ENCODE measurements at regions not wholly inside any gene's neighbourhood (a gene's known extent, or its start where the extent isn't known, plus 50 kb on each side); places are given as distances from the start of the nearest gene placed in this dataset.

DNA sequence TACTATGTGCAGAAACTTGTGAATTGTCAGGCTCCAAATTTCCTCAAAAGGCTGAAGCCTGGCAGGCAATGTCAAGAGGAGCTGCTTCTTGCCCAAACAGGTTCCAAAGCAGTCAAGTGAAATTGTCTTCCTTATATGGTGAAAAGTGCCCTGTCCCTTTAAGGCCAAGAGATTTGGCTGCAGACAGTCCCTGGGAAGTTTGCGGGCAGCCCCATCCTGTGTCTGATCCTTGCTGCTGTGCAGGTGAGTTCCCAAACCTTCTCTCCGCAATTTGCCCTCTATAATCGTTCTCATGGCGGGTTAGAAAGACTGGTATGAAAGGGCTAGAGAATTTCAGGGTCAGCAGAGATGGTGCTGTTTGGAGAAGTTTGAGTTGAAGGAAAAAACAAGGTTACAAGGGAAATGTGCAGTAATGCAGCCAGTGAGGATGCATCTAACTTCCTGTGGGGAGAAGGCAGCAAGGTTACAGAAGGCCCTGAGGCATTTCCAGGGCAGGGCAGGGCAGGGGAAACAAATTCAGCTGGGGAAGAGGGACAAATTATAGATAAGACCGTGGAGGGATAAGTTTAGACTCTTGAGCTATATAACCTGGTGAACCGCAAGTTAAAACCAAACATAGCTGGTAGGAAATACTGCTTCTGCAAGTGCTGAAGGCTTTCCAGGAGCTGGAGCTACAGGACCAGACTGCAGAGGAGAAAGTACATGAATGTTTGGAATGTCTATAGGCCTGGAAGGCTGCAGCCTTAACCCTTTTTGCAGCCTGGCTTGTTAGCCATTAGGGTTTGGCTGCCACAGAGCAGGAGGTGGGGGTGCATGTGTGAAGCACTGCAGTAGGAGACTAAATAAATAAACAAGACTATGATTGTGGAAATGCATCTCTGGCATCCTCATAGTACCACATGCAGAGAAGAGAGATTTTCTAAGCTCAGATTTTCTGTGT is 256.2 kb upstream of the IL12A start:
- no peaks in the 10 kb centered on the region for H3K27me3 ChIP-seq
- H3K9me3 ChIP-seq, result no peaks in the 10 kb centered on the region
- DNase-seq (no peak), ATAC-seq (peak; percentile 28 to 80 (median 40))
- WGBS (ENCODE audit: insufficient coverage, low coverage, low lambda C conversion rate, missing lambda C conversion rate), result 54% methylated on average over 6 of the region's 6 CpGs
- intact Hi-C loops (cut with DNase I), result no loop called here
- H3K27ac ChIP-seq, result no peak overlapping the region
- H3K4me1 ChIP-seq, result no peaks in the 10 kb centered on the region
- no peaks in the 10 kb centered on the region for H3K36me3 ChIP-seq
- TF ChIP-seq, protein P1, sequence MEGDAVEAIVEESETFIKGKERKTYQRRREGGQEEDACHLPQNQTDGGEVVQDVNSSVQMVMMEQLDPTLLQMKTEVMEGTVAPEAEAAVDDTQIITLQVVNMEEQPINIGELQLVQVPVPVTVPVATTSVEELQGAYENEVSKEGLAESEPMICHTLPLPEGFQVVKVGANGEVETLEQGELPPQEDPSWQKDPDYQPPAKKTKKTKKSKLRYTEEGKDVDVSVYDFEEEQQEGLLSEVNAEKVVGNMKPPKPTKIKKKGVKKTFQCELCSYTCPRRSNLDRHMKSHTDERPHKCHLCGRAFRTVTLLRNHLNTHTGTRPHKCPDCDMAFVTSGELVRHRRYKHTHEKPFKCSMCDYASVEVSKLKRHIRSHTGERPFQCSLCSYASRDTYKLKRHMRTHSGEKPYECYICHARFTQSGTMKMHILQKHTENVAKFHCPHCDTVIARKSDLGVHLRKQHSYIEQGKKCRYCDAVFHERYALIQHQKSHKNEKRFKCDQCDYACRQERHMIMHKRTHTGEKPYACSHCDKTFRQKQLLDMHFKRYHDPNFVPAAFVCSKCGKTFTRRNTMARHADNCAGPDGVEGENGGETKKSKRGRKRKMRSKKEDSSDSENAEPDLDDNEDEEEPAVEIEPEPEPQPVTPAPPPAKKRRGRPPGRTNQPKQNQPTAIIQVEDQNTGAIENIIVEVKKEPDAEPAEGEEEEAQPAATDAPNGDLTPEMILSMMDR (IDR thresholded peaks at IDR 0.05), result no peak
- no peak for TF ChIP-seq POLR2A (IDR thresholded peaks at IDR 0.05)
- no peak overlapping the region for H3K4me3 ChIP-seq

DNA sequence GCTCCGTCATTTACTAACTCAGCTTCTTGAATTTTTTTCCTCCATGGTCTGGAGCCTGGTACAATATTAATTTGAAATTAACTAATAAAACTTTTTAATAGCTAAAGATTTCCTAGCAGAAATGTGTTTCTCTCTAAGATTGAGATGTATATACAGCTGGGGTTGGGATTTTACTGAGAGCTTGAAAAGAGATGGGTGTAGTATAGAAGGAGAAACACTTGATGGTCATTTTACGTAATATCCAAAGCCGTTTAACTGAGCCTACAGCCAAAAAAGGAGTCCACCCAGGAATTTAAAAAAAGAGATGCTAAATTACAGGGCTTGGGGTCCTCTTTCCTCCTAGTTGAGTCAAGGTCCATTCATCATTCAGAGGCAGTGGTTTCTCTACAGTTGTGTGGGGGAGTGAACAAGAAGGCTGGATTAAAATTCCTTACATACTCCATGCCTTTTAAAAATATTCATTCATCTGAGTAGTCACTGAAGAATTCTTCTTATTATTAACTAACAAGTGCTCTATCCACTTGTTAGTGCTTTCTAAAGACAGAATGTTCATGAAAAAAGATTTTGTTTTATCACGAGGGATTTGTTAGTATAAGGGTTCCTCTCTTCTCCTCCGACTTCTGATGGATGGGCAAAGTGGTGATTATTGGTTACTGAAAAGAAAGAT is 255.3 kb upstream of the IL12A start:
- Histone ChIP-seq H3K4me1 (no peaks in the 10 kb centered on the region), H3K9me3 (no peaks in the 10 kb centered on the region), H3K36me3 (no peaks in the 10 kb centered on the region), H3K4me3 (no peak overlapping the region), H3K27ac (no peak overlapping the region), H3K27me3 (no peaks in the 10 kb centered on the region)
- intact Hi-C loops (cut with DNase I), result no loop called here
- ATAC-seq (no peak), DNase-seq (no peak)
- 79% methylated on average over 5 of the region's 5 CpGs for WGBS (ENCODE audit: insufficient coverage, low coverage, low lambda C conversion rate, missing lambda C conversion rate)
- TF ChIP-seq, protein P1 (IDR thresholded peaks at IDR 0.05), result no peak
- TF ChIP-seq POLR2A (IDR thresholded peaks at IDR 0.05), result no peak

DNA sequence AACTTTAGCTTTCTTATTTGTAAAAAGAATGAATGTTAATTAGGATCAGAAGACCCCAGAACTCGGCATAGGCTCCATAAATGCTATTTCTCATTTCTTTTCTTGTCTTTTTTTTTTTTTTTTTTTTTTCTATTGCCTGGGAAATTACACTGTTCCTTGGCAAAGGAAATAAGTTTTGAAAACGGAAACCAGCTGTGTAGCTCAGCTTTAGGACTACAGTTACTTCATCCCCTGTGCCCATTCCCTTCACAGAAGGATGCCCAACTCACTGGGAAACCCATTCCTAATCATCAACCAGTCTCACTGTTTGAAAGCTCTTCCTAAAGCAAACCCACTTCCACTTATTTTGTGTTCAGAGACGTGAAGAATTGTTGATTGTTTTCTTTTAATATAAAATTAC is 254.0 kb upstream of the IL12A start:
- ATAC-seq (no peak), DNase-seq (no peak)
- Histone ChIP-seq H3K4me1 (peaks cover 0 to 7% (median 2%) of the 10 kb centered on the region in 4 donors), H3K27me3 (no peaks in the 10 kb centered on the region), H3K27ac (no peak overlapping the region), H3K9me3 (no peaks in the 10 kb centered on the region), H3K4me3 (no peak overlapping the region), H3K36me3 (no peaks in the 10 kb centered on the region)
- intact Hi-C loops (cut with DNase I), result no loop called here
- WGBS (ENCODE audit: insufficient coverage, low coverage, low lambda C conversion rate, missing lambda C conversion rate), result 48% methylated on average over 3 of the region's 3 CpGs
- no peak for TF ChIP-seq POLR2A (IDR thresholded peaks at IDR 0.05)
- TF ChIP-seq, protein P1 (IDR thresholded peaks at IDR 0.05), result no peak

DNA sequence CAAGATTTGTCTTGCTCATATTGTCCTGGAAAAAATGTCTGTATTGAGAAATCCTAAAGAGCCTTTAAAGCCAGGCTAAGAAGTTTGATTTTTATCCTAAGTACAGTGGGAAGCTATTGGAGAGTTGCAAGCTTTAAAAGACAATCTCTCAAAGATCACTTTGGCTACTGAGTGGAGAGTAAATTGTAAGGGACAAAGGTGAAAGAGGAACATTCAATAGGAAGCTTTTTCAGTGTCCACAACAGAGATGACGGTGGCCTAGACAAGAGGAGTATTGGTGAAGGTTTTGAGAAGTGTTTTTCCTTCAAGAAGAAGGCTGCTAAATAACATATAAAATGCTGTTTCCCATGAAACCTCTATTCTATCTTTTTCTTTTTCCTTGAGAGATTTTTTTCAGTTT is 249.5 kb upstream of the IL12A start:
- WGBS (ENCODE audit: insufficient coverage, low coverage, low lambda C conversion rate, missing lambda C conversion rate), result 20% methylated on average over 1 of the region's 1 CpG
- Histone ChIP-seq H3K9me3 (no peaks in the 10 kb centered on the region), H3K4me3 (no peak overlapping the region), H3K4me1 (peaks cover 0 to 9% (median 2%) of the 10 kb centered on the region in 4 donors), H3K27me3 (no peaks in the 10 kb centered on the region), H3K27ac (no peak overlapping the region), H3K36me3 (no peaks in the 10 kb centered on the region)
- DNase-seq (no peak), ATAC-seq (peak; percentile 67 to 82 (median 73))
- intact Hi-C loops (cut with DNase I), result no loop called here
- TF ChIP-seq, protein P1 (IDR thresholded peaks at IDR 0.05), result no peak
- TF ChIP-seq POLR2A (IDR thresholded peaks at IDR 0.05), result no peak
